VCaP (cell line): ENCODE measurements at regions not wholly inside any gene's neighbourhood (a gene's known extent, or its start where the extent isn't known, plus 50 kb on each side); places are given as distances from the start of the nearest gene placed in this dataset.
"Not testable (repeated sequence)": the region's sequence is repeated elsewhere in the genome, so short reads cannot be mapped to it uniquely, and the experiment has no call there.

Source experiments
- H3K27ac ChIP-seq: fragments of 450-650 bp; 2 replicates; pipeline ENCODE4 v1.5.1; 2017
- TF ChIP-seq, protein P1 (sequence below): fragments of 450-650 bp; conservative IDR thresholded peaks from 2 replicates; pipeline ENCODE4 v1.5.1; 2017; ENCODE audit warnings: mild to moderate bottlenecking, moderate library complexity

DNA sequence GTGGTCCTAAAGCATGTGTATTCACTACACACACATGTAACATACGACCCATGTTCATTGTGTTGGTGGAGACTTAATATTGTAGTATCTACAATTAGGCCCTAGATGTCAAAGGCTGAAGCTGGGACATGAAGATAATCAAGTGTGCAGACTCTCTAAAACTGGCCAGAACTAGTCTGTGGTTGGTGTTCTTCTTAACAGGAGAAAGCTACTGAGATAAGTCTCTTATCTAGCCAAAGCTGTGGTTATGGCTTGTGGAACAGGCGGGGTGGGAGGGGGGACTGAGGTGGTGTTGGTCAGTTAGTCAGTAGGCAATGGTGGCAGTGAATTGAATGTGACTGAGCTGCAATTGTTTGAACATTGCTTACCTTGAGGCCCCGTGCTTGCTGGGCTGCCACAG, 112.7 kb upstream of the SLC24A2 start:
- TF ChIP-seq, protein P1, sequence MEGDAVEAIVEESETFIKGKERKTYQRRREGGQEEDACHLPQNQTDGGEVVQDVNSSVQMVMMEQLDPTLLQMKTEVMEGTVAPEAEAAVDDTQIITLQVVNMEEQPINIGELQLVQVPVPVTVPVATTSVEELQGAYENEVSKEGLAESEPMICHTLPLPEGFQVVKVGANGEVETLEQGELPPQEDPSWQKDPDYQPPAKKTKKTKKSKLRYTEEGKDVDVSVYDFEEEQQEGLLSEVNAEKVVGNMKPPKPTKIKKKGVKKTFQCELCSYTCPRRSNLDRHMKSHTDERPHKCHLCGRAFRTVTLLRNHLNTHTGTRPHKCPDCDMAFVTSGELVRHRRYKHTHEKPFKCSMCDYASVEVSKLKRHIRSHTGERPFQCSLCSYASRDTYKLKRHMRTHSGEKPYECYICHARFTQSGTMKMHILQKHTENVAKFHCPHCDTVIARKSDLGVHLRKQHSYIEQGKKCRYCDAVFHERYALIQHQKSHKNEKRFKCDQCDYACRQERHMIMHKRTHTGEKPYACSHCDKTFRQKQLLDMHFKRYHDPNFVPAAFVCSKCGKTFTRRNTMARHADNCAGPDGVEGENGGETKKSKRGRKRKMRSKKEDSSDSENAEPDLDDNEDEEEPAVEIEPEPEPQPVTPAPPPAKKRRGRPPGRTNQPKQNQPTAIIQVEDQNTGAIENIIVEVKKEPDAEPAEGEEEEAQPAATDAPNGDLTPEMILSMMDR = no peak
- no peak overlapping the region for H3K27ac ChIP-seq

DNA sequence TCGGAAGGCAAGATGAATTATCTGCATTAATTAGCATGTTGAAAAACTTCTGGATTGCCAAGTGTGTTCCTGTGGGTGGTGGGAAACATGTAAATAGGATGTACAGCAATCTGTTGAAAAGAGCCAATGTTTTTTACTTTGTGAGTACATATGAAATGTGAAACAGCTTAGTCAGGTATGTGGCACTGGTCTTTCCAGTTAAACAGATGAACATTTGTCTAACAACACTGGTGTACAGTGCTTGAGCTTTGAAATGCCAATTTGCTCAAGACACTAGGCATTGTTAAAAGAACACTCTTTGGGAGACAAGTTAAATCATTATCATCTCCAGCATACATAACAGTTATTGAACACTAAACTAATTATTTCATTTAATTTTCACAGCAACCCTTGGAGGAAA, 107.3 kb upstream of the SLC24A2 start:
- TF ChIP-seq, protein P1 = no peak
- H3K27ac ChIP-seq = peak overlapping the region; percentile 9; the same call in 1 of the 2 replicates

DNA sequence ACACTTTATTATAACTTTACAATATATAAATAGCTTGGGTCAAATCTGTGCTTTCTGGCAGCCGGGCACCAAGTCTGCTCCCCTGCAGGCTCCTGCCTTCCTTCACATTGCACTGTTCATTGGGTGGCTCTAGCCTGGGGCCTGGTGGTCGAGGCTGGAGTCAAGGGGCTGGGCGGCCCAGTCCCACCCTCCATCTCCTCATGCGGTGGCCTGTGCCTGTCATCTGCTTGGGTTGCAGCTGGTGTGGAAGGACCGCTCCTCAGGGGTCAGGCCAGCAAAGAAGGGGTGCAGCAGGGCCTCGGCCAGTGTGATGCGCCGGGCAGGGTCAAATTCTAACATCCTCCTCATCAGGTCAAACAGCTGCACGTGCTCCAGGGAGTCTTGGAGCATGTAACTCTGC, 106.7 kb upstream of the SLC24A2 start:
- not testable (repeated sequence) for H3K27ac ChIP-seq

DNA sequence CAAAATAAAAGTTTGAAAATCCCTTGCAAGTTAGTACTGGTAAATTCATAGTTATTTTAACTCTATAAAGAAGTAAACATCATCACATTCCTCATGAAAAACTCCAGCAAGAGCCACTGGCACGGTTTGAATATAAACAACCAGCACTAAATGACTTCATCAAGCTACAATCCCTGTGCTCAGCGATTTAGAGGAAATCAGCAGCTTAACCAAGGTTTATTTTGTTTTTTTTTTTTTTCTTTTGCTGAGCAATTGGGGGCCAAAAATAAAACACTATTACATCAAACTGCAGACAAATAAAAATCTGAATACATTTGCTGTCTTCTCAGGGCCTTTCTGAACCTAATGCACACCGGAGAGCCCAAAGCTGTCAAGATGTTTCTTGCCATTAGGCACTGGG, 106.2 kb upstream of the SLC24A2 start:
- H3K27ac ChIP-seq = no peak overlapping the region
- TF ChIP-seq, protein P1 = no peak

DNA sequence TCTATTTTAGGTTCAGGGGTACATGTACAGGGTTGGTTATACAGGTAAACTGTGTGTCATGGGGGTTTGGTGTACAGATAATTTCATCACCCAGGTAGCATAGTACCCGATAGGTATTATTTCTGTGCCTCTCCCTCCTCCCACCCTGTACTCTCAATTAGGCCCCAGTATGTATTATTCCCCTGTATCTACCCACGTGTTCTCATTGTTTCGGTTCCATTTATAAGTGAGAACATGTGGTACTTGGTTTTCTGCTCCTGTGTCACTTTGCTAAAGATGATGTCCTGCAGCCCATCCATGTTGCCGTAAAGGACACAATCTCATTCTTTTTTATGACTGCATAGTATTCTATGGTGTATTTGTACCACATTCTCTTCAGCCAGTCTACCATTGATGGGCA, 96.8 kb upstream of the SLC24A2 start:
- no peak overlapping the region for H3K27ac ChIP-seq
- TF ChIP-seq, protein P1 = no peak

DNA sequence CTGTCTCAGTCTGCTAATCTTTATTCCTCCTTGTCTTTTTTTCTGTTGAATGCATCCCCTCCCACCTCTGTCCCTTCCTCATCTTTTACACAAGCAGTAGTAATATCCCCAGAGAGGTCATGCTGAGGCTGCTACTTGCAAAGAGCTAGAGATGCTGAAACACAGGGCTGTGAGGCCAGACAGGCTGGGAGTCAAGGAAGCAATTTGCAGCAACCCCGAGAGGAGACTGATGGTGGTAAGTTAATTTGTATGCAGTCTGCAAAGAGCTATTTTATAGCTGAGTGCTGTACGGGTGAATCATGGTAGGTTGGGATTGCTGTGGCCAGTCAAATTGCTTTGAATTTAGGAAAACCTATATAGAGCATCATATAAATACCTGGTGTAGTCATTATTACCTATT, 90.2 kb upstream of the SLC24A2 start:
- H3K27ac ChIP-seq = no peak overlapping the region
- TF ChIP-seq, protein P1 = no peak

DNA sequence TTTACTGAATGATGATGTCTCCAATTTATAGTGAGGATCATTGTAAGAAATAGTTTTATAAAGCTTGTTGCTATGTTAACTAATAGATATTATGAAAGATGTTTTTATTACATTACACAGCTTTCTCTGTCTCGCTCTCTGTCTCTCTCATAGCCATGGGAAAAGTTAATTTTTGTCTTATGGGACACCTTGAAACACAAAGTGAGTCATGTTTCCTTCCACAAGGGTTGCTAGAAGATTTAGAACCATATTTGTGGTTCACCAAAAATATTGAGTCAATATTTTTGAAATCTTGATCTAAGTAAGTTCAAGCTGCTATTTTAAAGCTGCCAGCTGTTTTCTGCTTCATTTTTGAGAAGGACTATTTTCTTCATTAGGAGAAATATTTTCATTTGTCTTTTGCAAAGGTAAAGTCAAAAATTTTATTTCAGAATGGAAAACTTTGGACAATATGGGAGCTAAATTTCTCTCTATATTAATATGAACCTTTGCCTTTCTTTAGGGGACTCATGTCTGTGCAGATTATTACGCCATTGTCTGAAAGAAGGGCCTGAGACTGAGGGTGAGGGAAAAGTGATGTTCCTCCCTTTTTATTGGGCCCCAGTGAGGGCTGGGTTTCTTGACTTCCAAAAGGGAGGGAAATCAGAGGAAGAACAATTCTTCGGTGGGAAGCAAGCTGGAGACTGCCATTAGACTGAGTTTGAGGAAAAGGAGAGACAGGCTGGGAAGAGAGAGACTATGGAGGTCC, 87.9 kb upstream of the SLC24A2 start:
- TF ChIP-seq, protein P1 = no peak
- H3K27ac ChIP-seq = no peak overlapping the region

DNA sequence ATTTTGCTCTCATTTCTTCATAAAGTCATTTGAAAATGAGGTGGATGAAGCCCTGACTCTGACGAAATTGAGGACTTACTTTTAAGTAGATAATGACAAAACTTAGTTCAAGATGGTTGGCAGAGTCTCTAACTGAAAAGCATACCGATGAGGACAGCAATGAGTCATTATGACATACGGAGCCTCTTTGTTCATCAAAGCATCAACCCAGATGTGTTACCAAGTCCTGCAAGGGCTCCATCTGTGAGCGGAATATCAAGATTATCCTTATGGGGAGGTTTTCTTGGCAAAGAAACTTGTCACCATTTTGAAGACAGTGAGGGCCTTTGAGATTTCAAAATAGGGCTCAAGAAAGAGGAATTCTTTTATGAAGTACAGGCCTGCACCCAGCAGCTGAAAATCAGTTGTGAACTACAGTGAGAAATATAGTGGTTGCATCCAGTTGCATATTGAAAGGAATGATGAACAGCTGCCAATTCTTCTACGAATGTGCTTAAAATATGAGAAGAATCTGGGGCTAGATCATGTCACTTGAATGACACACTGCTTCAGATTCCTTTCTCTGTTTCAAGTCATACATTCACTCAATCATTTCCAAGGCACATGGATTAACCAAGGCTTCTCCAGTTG, 86.6 kb upstream of the SLC24A2 start:
- H3K27ac ChIP-seq = no peak overlapping the region
- TF ChIP-seq, protein P1 = no peak

DNA sequence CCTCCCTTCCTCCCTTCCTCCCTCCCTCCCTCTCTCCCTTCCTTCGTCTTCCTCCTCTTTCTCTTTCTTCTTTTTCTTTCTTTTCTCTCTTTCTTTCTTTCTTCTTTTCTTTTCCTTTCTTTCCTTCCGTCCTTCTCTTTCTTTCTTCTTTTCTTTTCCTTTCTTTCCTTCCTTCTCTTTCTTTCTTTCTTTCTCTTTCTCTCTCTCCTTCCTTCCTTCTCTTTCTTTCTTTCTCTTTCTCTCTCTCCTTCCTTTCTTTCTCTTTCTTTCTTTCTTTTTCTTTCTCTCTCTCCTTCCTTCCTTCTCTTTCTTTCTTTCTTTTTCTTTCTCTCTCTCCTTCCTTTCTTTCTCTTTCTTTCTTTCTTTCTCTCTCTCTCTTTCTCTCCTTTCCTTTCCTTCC, 84.4 kb upstream of the SLC24A2 start:
- not testable (repeated sequence) for H3K27ac ChIP-seq
